ENCODE measurements at regions not wholly inside any gene's neighbourhood (a gene's known extent, or its start where the extent isn't known, plus 50 kb on each side); places are given as distances from the start of the nearest gene placed in this dataset.

GRCh38 chr1:213692321-213692720, 295.5 kb upstream of the PROX1 start:
- Histone ChIP-seq H3K79me2 (no peaks in the 10 kb centered on the region), H3K4me2 (no peak overlapping the region), H3K27ac (no peak overlapping the region), H3K9me3 (ENCODE audit: low read depth) (no peaks in the 10 kb centered on the region), H2AFZ (no peak overlapping the region), H3K9me2 (replicated peaks; ENCODE audit: insufficient read depth) (no peaks in the 10 kb centered on the region), H3K27me3 (no peaks in the 10 kb centered on the region), H4K20me1 (ENCODE audit: insufficient read depth, poor library complexity, severe bottlenecking) (no peaks in the 10 kb centered on the region), H3K4me3 (no peak overlapping the region), H3K36me3 (replicated peaks; ENCODE audit: insufficient read depth, low read depth) (no peaks in the 10 kb centered on the region), H3K4me1 (ENCODE audit: insufficient read depth) (no peaks in the 10 kb centered on the region)
- 70% methylated on average over 4 of the region's 4 CpGs for WGBS (ENCODE audit: low lambda C conversion rate, missing lambda C conversion rate)
- DNase-seq (ENCODE audit: low spot score), result peak; percentile 38
- TF ChIP-seq EZH2 (IDR thresholded peaks at IDR 0.05; ENCODE audit: borderline replicate concordance) (no peak), EZH2phosphoT487 (IDR thresholded peaks at IDR 0.05; ENCODE audit: low read depth, severe bottlenecking, unreplicated experiment) (no peak)
- TF ChIP-seq, protein P1, sequence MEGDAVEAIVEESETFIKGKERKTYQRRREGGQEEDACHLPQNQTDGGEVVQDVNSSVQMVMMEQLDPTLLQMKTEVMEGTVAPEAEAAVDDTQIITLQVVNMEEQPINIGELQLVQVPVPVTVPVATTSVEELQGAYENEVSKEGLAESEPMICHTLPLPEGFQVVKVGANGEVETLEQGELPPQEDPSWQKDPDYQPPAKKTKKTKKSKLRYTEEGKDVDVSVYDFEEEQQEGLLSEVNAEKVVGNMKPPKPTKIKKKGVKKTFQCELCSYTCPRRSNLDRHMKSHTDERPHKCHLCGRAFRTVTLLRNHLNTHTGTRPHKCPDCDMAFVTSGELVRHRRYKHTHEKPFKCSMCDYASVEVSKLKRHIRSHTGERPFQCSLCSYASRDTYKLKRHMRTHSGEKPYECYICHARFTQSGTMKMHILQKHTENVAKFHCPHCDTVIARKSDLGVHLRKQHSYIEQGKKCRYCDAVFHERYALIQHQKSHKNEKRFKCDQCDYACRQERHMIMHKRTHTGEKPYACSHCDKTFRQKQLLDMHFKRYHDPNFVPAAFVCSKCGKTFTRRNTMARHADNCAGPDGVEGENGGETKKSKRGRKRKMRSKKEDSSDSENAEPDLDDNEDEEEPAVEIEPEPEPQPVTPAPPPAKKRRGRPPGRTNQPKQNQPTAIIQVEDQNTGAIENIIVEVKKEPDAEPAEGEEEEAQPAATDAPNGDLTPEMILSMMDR (IDR thresholded peaks at IDR 0.05; ENCODE audit: poor library complexity), result no peak

GRCh38 chr1:213693864-213694263, 293.9 kb upstream of the PROX1 start:
- 54% methylated on average over 4 of the region's 4 CpGs for WGBS (ENCODE audit: low lambda C conversion rate, missing lambda C conversion rate)
- H3K27ac ChIP-seq, result no peak overlapping the region
- no peak for DNase-seq (ENCODE audit: low spot score)

DNA sequence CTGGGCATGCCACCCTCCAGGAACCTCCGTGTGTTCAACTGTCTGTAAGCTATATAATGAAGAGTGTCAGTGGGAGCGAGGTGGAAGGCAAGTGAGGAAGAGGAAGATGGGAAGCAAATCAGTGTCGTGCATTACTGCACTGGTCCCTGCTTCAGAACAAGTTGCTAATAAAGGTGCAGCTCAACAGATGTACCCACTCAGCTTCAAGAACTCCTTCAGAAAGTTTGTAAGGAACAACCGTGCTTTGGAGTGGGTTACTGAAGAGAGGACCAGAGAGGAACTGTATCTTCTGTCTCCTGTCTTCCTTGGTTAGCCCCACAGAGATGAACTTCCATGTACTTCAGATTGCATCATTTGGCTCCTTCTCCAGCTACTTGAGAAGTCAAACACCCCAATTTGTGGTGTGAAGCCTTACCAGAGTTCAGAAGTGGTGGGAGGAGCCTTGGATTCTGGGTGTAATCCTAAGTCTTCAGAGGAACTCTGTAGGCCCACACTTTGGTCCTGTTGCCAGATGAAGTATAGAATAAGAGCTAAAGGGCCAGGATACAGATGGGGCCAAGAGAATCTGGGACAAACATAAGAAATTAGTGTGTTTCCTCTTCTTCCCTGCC, 290.5 kb upstream of the PROX1 start:
- H3K4me3 ChIP-seq, result no peak overlapping the region
- WGBS (ENCODE audit: low lambda C conversion rate, missing lambda C conversion rate), result 91% methylated on average over 4 of the region's 4 CpGs
- DNase-seq (ENCODE audit: low spot score), result no peak
- H3K9me2 ChIP-seq (replicated peaks; ENCODE audit: insufficient read depth), result no peaks in the 10 kb centered on the region
- no peak overlapping the region for H3K4me2 ChIP-seq
- H3K27me3 ChIP-seq, result no peaks in the 10 kb centered on the region
- no peaks in the 10 kb centered on the region for H3K79me2 ChIP-seq
- TF ChIP-seq EZH2phosphoT487 (IDR thresholded peaks at IDR 0.05; ENCODE audit: low read depth, severe bottlenecking, unreplicated experiment) (no peak), EZH2 (IDR thresholded peaks at IDR 0.05; ENCODE audit: borderline replicate concordance) (no peak)
- TF ChIP-seq, protein P1 (IDR thresholded peaks at IDR 0.05; ENCODE audit: poor library complexity), result no peak
- no peak overlapping the region for H2AFZ ChIP-seq
- H3K9me3 ChIP-seq (ENCODE audit: low read depth), result no peaks in the 10 kb centered on the region
- no peaks in the 10 kb centered on the region for H3K4me1 ChIP-seq (ENCODE audit: insufficient read depth)
- no peak overlapping the region for H3K27ac ChIP-seq
- H3K36me3 ChIP-seq (replicated peaks; ENCODE audit: insufficient read depth, low read depth), result no peaks in the 10 kb centered on the region
- no peaks in the 10 kb centered on the region for H4K20me1 ChIP-seq (ENCODE audit: insufficient read depth, poor library complexity, severe bottlenecking)

More at GRCh38 chr1:213693864-213694263, 293.9 kb upstream of the PROX1 start:
- H3K27me3 ChIP-seq, result no peaks in the 10 kb centered on the region
- no peak overlapping the region for H2AFZ ChIP-seq
- TF ChIP-seq EZH2 (IDR thresholded peaks at IDR 0.05; ENCODE audit: borderline replicate concordance) (no peak), EZH2phosphoT487 (IDR thresholded peaks at IDR 0.05; ENCODE audit: low read depth, severe bottlenecking, unreplicated experiment) (no peak)
- TF ChIP-seq, protein P1 (IDR thresholded peaks at IDR 0.05; ENCODE audit: poor library complexity), result no peak
- H3K4me2 ChIP-seq, result no peak overlapping the region
- no peak overlapping the region for H3K4me3 ChIP-seq
- H3K36me3 ChIP-seq (replicated peaks; ENCODE audit: insufficient read depth, low read depth), result no peaks in the 10 kb centered on the region
- no peaks in the 10 kb centered on the region for H3K9me3 ChIP-seq (ENCODE audit: low read depth)
- H3K79me2 ChIP-seq, result no peaks in the 10 kb centered on the region
- no peaks in the 10 kb centered on the region for H3K4me1 ChIP-seq (ENCODE audit: insufficient read depth)
- H4K20me1 ChIP-seq (ENCODE audit: insufficient read depth, poor library complexity, severe bottlenecking), result no peaks in the 10 kb centered on the region
- H3K9me2 ChIP-seq (replicated peaks; ENCODE audit: insufficient read depth), result no peaks in the 10 kb centered on the region

Measured in hepatocyte (in vitro differentiated cells).